PC-9 (cell line): ENCODE measurements at regions not wholly inside any gene's neighbourhood (a gene's known extent, or its start where the extent isn't known, plus 50 kb on each side); places are given as distances from the start of the nearest gene placed in this dataset.

Experiments used
- BruUV-seq: library from RNA; stranded (reverse); fragments of 400-500 nt; replicated peaks from 2 replicates; lab custom pipeline; 2021; lab: Mats Ljungman, UMichigan
- CTCF ChIA-PET: fragments of 300-600 bp; sonication (Branson Sonifier 250); formaldehyde crosslinking; loops from one replicate; lab custom pipeline; 2022; ENCODE audit warnings: antibody characterized with exemption; lab: Charles Lee
- POLR2A ChIA-PET: fragments of 300-600 bp; sonication (Branson Sonifier 250); formaldehyde crosslinking; loops from one replicate; lab custom pipeline; 2022; ENCODE audit warnings: antibody characterized with exemption; ENCODE audit not compliant: unreplicated experiment; lab: Charles Lee
- DNase-seq, 2 experiments: peaks; one replicate each; pipeline versions ENCODE4 v3.0.0 to v3.0.0-alpha.2; 2015 to 2022; ENCODE audit warnings: mixed read lengths in 1 of 2
- H2AFZ ChIP-seq: fragments of 200-600 bp; sonication (generic); 2 replicates; pipeline ENCODE4 v1.8.1; 2017; ENCODE audit warnings: antibody characterized with exemption
- H3F3A ChIP-seq: fragments of 200-600 bp; sonication (generic); 2 replicates; pipeline ENCODE4 v1.8.1; 2017; ENCODE audit warnings: antibody characterized with exemption, mild to moderate bottlenecking, low read depth; ENCODE audit not compliant: insufficient read depth
- H3K27ac ChIP-seq: fragments of 200-600 bp; sonication (generic); 2 replicates; pipeline ENCODE4 v1.6.1; 2016; ENCODE audit warnings: mixed run types
- H3K27me3 ChIP-seq: fragments of 200-600 bp; sonication (generic); 2 replicates; pipeline ENCODE4 v1.6.1; 2016; ENCODE audit warnings: low read depth, mixed run types; ENCODE audit not compliant: insufficient read depth
- H3K36me3 ChIP-seq: fragments of 200-600 bp; sonication (generic); 2 replicates; pipeline ENCODE4 v1.6.1; 2016; ENCODE audit warnings: low read depth, mixed run types
- H3K4me1 ChIP-seq: fragments of 200-600 bp; sonication (generic); replicated peaks from 2 replicates; pipeline ENCODE4 v1.6.1; 2016; ENCODE audit warnings: mixed run types; ENCODE audit not compliant: insufficient read depth
- H3K4me2 ChIP-seq: fragments of 200-600 bp; sonication (generic); 2 replicates; pipeline ENCODE4 v1.6.1; 2017; ENCODE audit warnings: mixed run types
- H3K4me3 ChIP-seq: fragments of 200-600 bp; sonication (generic); 2 replicates; pipeline ENCODE4 v1.6.1; 2016; ENCODE audit warnings: mixed run types
- H3K79me2 ChIP-seq: fragments of 200-600 bp; sonication (generic); 2 replicates; pipeline ENCODE4 v1.6.1; 2017; ENCODE audit warnings: low read depth, mixed run types
- H3K9me2 ChIP-seq: fragments of 200-600 bp; sonication (generic); 2 replicates; pipeline ENCODE4 v1.8.1; 2017; ENCODE audit warnings: mild to moderate bottlenecking; ENCODE audit not compliant: insufficient read depth
- H3K9me3 ChIP-seq: fragments of 200-600 bp; sonication (generic); 2 replicates; pipeline ENCODE4 v1.8.1; 2016; ENCODE audit warnings: low read depth; ENCODE audit not compliant: insufficient read depth
- H4K20me1 ChIP-seq: fragments of 200-600 bp; sonication (generic); 2 replicates; pipeline ENCODE4 v1.8.1; 2017; ENCODE audit not compliant: insufficient read depth
- EZH2 ChIP-seq: fragments of 200-600 bp; sonication (generic); IDR thresholded peaks from 2 replicates; pipeline ENCODE4 v1.8.0; 2017; ENCODE audit warnings: antibody characterized with exemption, low read depth
- intact Hi-C: fragments of 100-400 bp; cut with micrococcal nuclease; formaldehyde crosslinking; loops from one replicate; pipeline ENCODE4 v1.10.0; 2022; ENCODE audit not compliant: unreplicated experiment
- TF ChIP-seq, protein P1 (sequence below): fragments of 200-600 bp; sonication (generic); conservative IDR thresholded peaks from 2 replicates; pipeline ENCODE4 v1.6.1; 2017; ENCODE audit warnings: mixed run types, antibody characterized with exemption, mild to moderate bottlenecking, moderate library complexity

DNA sequence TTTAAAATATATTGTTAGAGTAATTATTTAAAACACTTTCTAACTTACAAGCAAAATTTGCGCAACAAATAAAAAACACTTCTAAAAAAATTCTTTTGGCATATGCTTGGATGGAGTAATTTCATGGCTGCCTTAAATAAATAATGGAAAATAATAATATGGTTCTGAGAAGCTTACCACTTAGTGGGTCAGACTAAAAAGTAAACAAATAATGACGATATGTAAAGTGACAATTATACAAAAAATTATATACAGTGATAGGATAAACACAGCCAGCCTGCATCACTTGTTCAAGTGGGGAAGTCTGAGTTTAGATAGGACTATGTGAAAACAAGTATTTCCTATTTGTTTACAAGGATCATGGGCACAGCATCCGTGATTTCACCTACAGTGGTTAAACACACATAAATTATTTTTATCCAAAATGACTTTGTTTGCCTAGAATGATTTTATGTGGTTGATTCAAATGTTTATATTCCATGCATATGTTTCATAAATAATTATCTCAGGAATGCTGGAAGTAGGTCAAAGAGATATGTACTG, 141.7 kb upstream of the SEMA3D start:
- BruUV-seq: no TSS peak
- H3K4me3 ChIP-seq: no peak overlapping the region
- H3K9me2 ChIP-seq: no peaks in the 10 kb centered on the region
- H4K20me1 ChIP-seq: no peaks in the 10 kb centered on the region
- ChIA-PET CTCF (no interaction called here), POLR2A (no interaction called here)
- H3K4me2 ChIP-seq: no peak overlapping the region
- TF ChIP-seq, protein P1, sequence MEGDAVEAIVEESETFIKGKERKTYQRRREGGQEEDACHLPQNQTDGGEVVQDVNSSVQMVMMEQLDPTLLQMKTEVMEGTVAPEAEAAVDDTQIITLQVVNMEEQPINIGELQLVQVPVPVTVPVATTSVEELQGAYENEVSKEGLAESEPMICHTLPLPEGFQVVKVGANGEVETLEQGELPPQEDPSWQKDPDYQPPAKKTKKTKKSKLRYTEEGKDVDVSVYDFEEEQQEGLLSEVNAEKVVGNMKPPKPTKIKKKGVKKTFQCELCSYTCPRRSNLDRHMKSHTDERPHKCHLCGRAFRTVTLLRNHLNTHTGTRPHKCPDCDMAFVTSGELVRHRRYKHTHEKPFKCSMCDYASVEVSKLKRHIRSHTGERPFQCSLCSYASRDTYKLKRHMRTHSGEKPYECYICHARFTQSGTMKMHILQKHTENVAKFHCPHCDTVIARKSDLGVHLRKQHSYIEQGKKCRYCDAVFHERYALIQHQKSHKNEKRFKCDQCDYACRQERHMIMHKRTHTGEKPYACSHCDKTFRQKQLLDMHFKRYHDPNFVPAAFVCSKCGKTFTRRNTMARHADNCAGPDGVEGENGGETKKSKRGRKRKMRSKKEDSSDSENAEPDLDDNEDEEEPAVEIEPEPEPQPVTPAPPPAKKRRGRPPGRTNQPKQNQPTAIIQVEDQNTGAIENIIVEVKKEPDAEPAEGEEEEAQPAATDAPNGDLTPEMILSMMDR: no peak
- no peak for TF ChIP-seq EZH2
- no peaks in the 10 kb centered on the region for H3K27me3 ChIP-seq
- DNase-seq: no peak
- H3K4me1 ChIP-seq: no peaks in the 10 kb centered on the region
- H3F3A ChIP-seq: no peaks in the 10 kb centered on the region
- no peak overlapping the region for H3K27ac ChIP-seq
- intact Hi-C loops: no loop called here
- H3K9me3 ChIP-seq: no peaks in the 10 kb centered on the region
- H3K36me3 ChIP-seq: no peaks in the 10 kb centered on the region
- no peaks in the 10 kb centered on the region for H3K79me2 ChIP-seq
- H2AFZ ChIP-seq: no peak overlapping the region

DNA sequence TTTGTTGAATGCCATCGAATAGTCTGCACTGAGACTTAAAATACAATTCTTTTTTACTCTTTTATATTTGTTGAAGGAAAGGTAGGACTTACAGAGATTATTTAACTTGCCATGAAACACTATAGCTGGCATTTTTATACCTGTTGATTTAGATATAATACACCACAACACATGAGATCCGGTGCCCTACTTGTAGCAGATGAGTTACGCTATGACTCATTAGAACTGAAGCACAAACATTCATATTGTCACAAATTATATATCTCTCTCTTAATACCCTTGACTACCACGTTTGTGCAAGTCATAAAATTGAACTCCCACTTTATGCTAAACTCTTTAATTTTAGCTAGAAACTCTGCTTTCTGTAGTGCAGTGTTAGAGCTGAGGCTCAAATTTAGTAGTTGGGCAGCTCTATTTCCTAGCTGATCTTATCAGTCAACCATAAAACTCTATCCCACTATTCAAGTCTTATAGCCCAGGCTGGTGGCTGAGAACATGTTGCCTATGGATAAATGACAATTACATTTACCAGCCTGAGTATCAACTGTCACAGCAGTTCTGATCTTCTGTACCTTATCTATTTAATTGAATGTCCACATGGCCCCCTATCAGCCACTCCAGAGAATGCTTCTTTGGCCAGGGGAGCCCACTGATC, 137.4 kb upstream of the SEMA3D start:
- Histone ChIP-seq H3K4me1 (no peaks in the 10 kb centered on the region), H3K27ac (no peak overlapping the region), H3K4me3 (no peak overlapping the region), H4K20me1 (no peaks in the 10 kb centered on the region), H3K9me3 (no peaks in the 10 kb centered on the region), H3K79me2 (no peaks in the 10 kb centered on the region), H3K27me3 (no peaks in the 10 kb centered on the region), H3K4me2 (no peak overlapping the region), H3K9me2 (0 out of 2 replicates have a peak, but pooled peaks cover 3% of the 10 kb centered on the region), H3F3A (no peaks in the 10 kb centered on the region), H2AFZ (no peak overlapping the region), H3K36me3 (no peaks in the 10 kb centered on the region)
- no peak for TF ChIP-seq EZH2
- TF ChIP-seq, protein P1: no peak
- CTCF ChIA-PET: no interaction called here
- no peak for DNase-seq
- POLR2A ChIA-PET: no interaction called here
- intact Hi-C loops: no loop called here
- no TSS peak for BruUV-seq

DNA sequence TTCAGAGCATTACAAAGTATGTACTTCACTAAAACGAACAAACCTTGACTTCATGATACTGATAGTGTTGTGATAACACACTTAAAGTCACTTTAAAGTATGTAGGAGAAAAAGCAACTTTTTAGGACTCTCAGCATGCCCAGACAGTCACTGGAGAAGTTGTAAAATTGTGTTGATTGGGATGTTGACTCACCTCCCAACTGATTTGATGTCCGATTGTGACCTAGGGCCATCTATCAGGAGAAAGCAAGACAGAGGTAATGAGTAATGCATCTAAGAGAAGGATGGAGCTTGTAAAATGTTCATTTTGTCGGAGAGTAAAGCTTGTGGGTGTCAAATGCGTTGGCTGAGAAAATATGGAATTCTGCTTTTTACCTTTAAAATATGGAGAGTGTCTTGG, 135.4 kb upstream of the SEMA3D start:
- H2AFZ ChIP-seq: no peak overlapping the region
- H3K4me2 ChIP-seq: no peak overlapping the region
- no peaks in the 10 kb centered on the region for H3K4me1 ChIP-seq
- no peaks in the 10 kb centered on the region for H3K9me3 ChIP-seq
- no TSS peak for BruUV-seq
- intact Hi-C loops: no loop called here
- no peaks in the 10 kb centered on the region for H4K20me1 ChIP-seq
- H3K79me2 ChIP-seq: no peaks in the 10 kb centered on the region
- TF ChIP-seq EZH2: no peak
- TF ChIP-seq, protein P1: no peak
- no peaks in the 10 kb centered on the region for H3K36me3 ChIP-seq
- H3F3A ChIP-seq: no peaks in the 10 kb centered on the region
- no peak for DNase-seq
- no peaks in the 10 kb centered on the region for H3K27me3 ChIP-seq
- 0 out of 2 replicates have a peak, but pooled peaks cover 3% of the 10 kb centered on the region for H3K9me2 ChIP-seq
- H3K4me3 ChIP-seq: no peak overlapping the region
- POLR2A ChIA-PET: no interaction called here
- CTCF ChIA-PET: no interaction called here
- no peak overlapping the region for H3K27ac ChIP-seq
